Stimulated activated CD8-positive, alpha-beta memory T cell treated with anti-CD3 and anti-CD28 coated beads, Interleukin-15, amount 100 ng/mL, for 4 hours (primary cell): ENCODE measurements at regions not wholly inside any gene's neighbourhood (a gene's known extent, or its start where the extent isn't known, plus 50 kb on each side); places are given as distances from the start of the nearest gene placed in this dataset.
"Not testable (repeated sequence)": the region's sequence is repeated elsewhere in the genome, so short reads cannot be mapped to it uniquely, and the experiment has no call there.

Experiments
- DNase-seq, 2 donors: peaks; one replicate each; pipeline ENCODE4 v3.0.0-alpha.2; 2020; ENCODE audit warnings: low read depth in 2 of 2

DNA sequence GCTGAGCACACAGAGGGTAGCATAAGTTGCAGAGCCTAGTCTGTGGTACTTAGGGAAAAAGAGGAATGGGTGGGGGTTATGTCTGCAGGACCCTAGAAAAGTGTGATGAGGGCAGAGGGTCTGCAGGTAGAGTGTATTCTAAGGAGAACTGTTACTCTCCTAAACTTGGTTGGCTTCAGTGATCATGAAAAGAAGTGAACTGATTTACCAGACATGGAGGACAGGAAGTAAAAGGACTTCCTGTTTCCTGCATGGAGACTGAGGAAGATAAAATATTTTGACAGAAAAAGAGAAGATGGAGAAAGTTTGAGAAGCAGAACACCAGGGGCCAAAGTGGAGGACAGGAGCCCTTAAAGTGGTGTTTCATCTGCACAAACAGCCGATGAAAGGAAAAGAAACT is 472.2 kb downstream of the TMEM121 start:
- DNase-seq: not testable (repeated sequence)

DNA sequence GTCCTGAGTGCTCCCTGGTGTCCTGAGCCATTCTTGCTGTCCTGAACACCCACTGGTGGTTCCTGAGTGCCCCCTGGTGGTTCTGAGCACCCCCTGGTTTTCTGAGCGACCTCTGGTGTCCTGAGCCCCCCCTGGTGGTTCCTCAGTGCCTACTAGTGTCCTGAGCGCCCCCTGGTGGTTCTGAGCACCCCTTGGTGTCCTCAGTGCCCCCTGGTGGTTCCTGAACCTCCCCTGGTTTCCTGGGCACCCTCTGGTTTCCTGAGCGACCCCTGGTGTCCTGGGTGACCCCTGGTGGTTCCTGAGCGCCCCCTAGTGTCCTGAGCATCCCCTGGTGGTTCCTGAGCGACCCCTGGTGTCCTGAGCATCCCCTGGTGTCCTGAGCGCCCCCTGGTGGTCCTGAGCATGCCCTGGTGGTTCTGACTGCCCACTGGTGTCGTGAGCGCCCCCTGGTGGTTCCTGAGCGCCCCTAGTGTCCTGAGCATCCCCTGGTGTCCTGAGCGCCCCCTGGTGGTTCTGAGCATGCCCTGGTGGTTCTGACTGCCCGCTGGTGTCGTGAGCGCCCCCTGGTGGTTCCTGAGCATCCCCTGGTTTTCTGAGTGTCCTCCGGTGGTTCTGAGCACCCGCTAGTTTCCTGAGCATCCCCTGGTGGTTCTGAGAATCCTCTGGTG is 473.1 kb downstream of the TMEM121 start:
- DNase-seq: peak in 1 of 2 donors; percentile 50

DNA sequence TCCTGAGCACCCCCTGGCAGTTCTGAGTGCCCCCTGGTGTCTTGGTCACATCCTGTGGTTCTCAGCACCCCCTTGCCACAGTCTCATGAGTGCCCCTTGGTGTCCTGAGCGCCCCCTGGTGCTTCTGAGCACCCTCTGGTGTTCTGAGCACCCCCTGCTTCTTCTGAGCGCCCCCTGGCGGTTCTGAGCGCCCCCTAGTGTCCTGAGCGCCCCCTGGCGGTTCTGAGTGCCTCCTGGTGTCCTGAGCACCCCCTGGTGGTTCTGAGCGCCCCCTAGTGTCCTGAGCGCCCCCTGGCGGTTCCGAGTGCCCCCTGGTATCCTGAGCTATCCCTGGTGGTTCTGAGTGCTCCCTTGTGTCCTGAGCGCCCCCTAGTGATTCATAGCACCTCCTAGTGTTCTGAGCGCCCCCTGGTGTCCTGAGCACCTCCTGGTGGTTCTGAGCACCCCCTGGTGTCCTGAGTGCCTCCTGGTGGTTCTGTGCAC is 473.7 kb downstream of the TMEM121 start:
- not testable (repeated sequence) for DNase-seq

- DNase-seq: not testable (repeated sequence)
Measured at GRCh38 chr14:106001277-106001676, 474.9 kb downstream of the TMEM121 start.

- no peak for DNase-seq
Measured at GRCh38 chr14:106003351-106003750, 477.0 kb downstream of the TMEM121 start.

GRCh38 chr14:106004937-106005795 is 478.8 kb downstream of the TMEM121 start:
- DNase-seq: peak in 1 of 2 donors; percentile 67

DNA sequence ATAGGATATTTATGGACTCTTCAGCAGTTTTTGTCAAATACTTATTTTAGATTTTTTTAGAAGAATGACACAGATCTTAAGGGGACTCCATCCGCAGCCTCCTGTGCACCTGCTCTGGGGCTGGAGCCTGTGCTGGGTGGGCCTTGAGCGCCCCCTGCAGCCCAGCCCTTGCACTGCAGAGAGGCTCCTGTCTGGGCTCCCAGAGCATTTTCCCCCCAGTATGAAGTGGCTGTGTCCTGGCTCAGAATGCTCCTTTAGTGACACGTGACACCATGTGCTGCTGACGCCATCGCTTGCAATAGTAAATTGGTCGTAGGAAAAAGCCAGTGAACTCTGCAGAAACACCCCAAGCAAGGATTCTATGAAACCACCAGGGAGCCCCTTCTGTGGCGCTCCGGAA is 479.7 kb downstream of the TMEM121 start:
- not testable (repeated sequence) for DNase-seq

GRCh38 chr14:106006716-106007115 is 480.3 kb downstream of the TMEM121 start:
- DNase-seq: not testable (repeated sequence)

GRCh38 chr14:106010783-106011182 is 484.4 kb downstream of the TMEM121 start:
- DNase-seq: no peak

DNA sequence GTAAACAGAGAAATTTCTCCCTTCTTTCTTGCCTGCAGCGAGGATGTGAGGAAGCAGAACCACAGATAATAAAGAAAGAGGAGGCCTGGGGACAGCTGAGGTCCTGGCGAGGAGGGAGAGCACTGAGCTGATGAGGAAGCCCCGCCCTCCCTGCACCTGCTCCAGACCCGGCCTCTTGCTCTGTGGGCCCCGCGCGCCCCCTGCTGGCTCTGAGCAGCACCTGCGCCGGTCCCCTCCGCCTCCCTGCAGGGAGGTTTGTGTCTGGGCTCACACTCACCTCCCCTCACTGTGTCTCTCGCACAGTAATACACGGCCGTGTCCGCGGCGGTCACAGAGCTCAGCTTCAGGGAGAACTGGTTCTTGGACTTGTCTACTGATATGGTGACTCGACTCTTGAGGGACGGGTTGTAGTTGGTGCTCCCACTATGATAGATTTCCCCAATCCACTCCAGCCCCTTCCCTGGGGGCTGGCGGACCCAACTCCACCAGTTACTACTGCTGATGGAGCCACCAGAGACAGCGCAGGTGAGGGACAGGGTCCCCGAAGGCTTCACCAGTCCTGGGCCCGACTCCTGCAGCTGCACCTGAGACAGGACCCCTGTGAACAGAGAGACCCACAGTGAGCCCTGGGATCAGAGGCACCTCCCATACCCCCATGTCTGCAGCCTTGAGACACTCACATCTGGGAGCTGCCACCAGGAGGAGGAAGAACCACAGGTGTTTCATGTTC is 485.4 kb downstream of the TMEM121 start:
- peak; percentile 40 to 68 for DNase-seq

DNA sequence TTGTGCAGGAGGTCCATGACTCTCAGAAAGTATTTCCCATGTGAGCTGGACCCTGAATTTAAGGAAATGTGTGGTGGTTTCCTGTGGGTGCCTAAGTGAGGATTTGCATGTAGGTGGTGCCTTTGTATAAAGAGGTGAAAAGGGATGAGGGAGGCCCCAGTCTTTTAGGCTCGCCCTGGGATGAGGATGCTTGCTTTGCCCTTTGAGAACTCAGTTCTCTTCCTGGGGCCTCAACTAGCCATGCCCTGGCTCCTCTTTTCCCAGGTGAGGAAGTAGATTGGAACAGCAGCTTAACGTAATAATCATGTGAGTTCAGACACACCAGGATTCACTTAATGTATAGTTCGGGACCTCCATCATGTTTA is 486.0 kb downstream of the TMEM121 start:
- not testable (repeated sequence) for DNase-seq

DNA sequence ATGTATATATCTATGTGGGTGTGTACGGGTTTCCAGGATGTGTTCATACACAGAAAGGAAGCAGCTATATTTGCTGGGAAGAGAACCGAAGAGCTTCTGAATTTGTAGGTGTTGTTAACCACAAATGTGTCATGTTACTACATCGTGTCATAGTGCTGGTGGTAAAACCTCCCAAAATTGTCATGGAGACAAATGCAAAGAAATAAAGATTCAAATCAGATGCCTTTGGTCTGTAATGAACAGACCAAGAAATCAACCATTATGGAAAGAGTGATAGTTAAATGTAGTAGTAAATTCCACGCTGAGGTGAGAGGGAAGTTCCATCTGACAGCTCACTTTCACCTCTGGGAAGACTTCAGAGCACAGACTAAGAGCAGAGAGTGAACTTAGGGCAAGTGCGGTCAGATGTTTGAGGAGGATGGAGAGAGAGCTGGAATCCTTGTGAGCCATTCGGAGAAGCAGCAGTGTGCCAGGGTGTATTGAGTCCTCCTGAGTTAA is 487.5 kb downstream of the TMEM121 start:
- DNase-seq: no peak

- DNase-seq: not testable (repeated sequence)
Measured at GRCh38 chr14:106017952-106018351, 491.6 kb downstream of the TMEM121 start.

GRCh38 chr14:106021832-106022231 is 495.4 kb downstream of the TMEM121 start:
- DNase-seq: no peak

DNA sequence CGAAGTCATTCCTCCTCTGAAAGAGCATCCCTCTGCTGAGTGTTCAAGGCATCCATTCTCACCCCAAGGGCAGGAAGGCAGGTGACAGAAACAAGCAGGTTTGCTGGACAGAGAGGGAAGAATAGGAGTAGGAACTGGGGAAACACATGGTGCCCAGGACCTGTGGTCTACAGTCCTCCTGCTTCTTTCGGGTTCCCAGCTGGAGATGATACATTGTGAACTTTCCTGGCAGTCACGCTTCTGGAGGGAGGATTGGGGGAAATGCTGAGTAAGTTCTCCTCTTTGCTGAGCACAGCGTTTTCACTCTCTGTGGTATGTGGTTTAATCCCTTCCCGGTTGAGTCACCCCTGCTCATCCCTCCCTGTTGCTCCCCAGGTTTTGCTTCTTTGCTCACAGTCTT is 496.3 kb downstream of the TMEM121 start:
- DNase-seq: not testable (repeated sequence)

- DNase-seq: no peak
Measured at GRCh38 chr14:106023411-106023810, 497.0 kb downstream of the TMEM121 start.

DNA sequence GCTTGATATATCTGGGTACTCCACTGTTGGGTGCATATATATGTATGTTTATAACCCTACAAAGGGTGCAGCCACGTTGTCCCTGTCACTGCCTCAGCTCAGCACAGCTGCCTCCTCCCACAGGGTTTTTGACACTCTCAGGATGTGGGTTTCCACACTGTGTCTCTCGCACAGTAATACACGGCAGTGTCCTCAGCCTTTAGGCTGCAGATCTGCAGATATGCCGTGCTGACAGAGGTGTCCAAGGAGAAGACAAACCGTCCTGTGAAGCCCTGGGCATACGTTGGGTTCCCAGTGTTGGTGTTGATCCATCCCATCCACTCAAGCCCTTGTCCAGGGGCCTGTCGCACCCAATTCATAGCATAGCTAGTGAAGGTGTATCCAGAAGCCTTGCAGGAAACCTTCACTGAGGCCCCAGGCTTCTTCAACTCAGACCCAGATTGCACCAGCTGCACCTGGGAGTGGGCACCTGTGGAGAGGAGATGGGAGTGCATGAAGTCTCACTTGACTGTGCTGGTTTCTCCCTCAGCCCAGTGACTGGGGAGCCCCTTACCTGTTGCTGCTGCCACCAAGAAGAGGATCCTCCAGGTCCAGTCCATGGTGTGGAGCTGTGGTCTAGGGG is 498.7 kb downstream of the TMEM121 start:
- DNase-seq: no peak

DNA sequence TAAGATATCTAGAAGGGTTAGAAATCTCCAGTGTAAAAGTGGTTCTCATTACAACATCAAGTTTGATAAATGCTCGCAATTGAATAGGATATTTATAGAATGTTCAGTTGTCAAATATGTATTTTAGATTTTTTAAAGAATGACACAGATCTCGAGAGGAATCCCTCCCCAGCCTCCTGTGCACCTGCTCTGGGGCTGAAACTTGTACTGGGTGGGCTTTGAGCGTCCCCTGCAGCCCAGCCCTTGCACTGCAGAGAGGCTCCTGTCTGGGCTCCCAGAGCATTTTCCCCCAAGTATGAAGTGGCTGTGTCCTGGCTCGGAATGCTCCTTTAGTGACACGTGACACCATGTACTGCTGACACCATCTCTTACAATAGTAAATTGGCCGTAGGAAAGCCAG is 499.6 kb downstream of the TMEM121 start:
- no peak for DNase-seq

- DNase-seq: not testable (repeated sequence)
Measured at GRCh38 chr14:106027759-106028158, 501.4 kb downstream of the TMEM121 start.

DNA sequence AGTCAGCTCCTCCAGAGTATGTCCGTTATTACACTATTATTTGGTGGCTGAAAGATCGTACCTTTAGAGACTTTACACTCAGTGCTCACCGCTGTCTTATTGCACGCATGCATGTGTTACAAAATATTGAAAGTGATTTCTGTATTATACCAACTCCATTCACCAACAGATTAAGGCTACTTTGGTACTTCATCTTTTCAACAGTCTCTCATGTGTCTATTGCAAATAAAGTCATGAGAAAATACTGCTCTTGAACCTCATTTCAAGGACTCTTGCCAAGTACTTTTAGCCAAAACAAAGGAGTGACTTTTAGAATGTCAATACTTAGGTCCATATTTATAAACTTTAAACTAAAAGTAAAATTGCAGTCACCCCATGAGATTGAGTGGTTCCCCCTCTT is 503.6 kb downstream of the TMEM121 start:
- DNase-seq: no peak

DNA sequence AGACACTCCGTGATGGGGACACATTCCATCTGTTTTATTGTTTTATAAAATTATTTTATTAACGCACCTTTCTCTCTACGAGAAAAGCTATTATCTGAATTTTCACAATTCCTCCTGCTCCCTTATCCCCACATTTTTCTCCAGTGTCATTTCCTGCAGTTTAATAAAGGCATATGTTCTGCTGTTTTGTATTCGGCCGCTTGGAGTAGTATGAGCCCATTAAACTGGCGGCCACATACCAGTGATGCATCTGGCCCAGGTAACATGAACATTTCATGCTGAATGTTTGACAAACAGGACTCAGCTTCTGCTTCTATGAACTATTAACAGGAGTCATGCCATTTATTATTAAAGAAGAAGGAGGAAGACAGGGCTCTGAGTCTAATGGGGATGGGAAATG is 511.0 kb downstream of the TMEM121 start:
- DNase-seq: no peak

DNA sequence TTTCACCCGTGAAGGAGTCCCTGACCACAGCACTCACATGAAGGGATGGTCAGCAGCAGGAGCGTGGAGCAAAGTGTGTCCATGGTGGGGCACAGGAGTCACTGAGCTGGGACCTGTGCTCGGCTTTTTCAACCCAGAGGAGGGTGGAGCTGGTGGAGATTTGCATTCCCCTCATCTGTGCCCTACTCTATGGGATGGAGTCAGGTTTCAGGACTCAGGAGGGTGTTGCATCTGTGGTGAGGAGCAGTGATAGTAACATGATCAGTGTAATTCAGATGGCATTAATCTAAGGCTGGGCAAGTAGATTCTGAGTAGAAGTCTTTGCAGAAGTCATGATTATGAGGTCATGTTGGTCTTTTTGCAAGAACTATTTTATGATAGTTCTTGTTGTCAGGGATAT is 511.9 kb downstream of the TMEM121 start:
- no peak for DNase-seq
